ENCODE measurements at regions not wholly inside any gene's neighbourhood (a gene's known extent, or its start where the extent isn't known, plus 50 kb on each side); places are given as distances from the start of the nearest gene placed in this dataset.

GRCh38 chr5:73352649-73353230, 95.8 kb downstream of the FOXD1 start:
- no peak for ATAC-seq

GRCh38 chr5:73352243-73352642, 96.3 kb downstream of the FOXD1 start:
- Mint-ChIP-seq H3K9me3 (peaks cover 19 to 48% (median 34%) of the 10 kb centered on the region in 9 donors), H3K4me3 (no peak overlapping the region), H3K27me3 (peaks cover 20 to 75% (median 39%) of the 10 kb centered on the region in 5 donors), H3K4me1 (no peaks in the 10 kb centered on the region), H3K36me3 (peaks cover 0 to 48% (median 13%) of the 10 kb centered on the region in 3 donors), H3K27ac (no peak overlapping the region)
- ATAC-seq (no peak), DNase-seq (no peak)
- POLR2A ChIA-PET, result no interaction called here

More at GRCh38 chr5:73352649-73353230, 95.8 kb downstream of the FOXD1 start:
- Mint-ChIP-seq H3K27me3 (peaks cover 25 to 80% (median 42%) of the 10 kb centered on the region in 5 donors), H3K27ac (no peak overlapping the region), H3K4me1 (no peaks in the 10 kb centered on the region), H3K9me3 (peaks cover 15 to 43% (median 30%) of the 10 kb centered on the region in 9 donors), H3K36me3 (peaks cover 0 to 43% (median 13%) of the 10 kb centered on the region in 3 donors), H3K4me3 (no peak overlapping the region)
- no peak for DNase-seq
- POLR2A ChIA-PET, result no interaction called here

- peaks cover 18 to 68% (median 33%) of the 10 kb centered on the region in 5 donors for H3K27me3 Mint-ChIP-seq
- no peak for ATAC-seq
- no peak for DNase-seq
- peaks cover 0 to 55% (median 13%) of the 10 kb centered on the region in 3 donors for H3K36me3 Mint-ChIP-seq
- H3K27ac Mint-ChIP-seq, result no peak overlapping the region
- POLR2A ChIA-PET, result no interaction called here
- H3K9me3 Mint-ChIP-seq, result peaks cover 23 to 55% (median 41%) of the 10 kb centered on the region in 9 donors
- H3K4me1 Mint-ChIP-seq, result no peaks in the 10 kb centered on the region
- H3K4me3 Mint-ChIP-seq, result no peak overlapping the region
Observed at GRCh38 chr5:73351593-73351992, 97.0 kb downstream of the FOXD1 start.

DNA sequence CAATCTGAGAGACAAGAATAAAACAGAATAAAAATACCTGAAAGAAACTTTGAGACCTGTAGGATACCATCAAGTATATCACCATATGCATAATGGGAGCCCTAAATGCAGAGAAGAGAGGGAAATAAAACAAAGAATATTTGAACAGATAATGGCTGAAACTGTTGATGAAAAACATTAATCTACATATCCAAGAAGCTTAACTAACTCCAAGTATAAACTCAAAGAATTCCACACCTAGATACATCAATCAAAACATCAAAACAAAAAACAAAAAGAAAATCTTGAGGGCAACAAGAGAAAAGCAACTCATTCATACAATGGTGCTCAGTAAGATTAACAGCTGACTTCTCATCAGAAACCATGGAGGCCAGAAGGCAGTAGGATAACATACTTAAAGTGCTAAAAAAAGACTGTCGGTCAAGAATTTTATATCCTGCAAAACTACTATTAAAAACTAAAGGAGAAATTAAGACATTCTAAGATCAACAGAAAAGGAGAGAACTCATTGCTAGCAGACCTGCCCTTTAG, 101.6 kb downstream of the FOXD1 start:
- DNase-seq, result no peak
- POLR2A ChIA-PET, result no interaction called here
- Mint-ChIP-seq H3K36me3 (peaks cover 0 to 75% (median 20%) of the 10 kb centered on the region in 3 donors), H3K27me3 (peaks cover 18 to 72% (median 39%) of the 10 kb centered on the region in 5 donors), H3K27ac (no peak overlapping the region), H3K9me3 (peaks cover 21 to 68% (median 47%) of the 10 kb centered on the region in 9 donors), H3K4me3 (no peak overlapping the region), H3K4me1 (no peaks in the 10 kb centered on the region)
- no peak for ATAC-seq

DNA sequence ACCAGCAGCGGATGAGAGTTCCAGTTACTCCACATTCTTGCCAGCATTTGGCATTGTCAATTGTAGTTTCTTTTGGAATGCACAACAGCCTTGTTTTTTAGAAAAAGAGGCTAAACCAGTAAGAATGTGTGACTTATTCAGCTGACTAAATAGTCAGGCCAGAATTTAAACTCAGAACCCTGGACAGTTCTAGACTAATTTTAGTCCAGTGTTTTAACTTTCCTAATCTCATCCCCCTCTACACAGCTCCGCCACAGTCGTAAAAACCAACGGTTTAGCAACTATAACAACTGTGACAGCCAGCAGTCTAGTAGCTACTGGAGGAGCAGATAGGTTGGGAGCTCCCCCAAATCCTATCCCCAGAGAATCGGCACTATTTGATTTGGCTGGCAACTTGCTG, 103.7 kb downstream of the FOXD1 start:
- peaks cover 24 to 78% (median 47%) of the 10 kb centered on the region in 5 donors for H3K27me3 Mint-ChIP-seq
- no peak overlapping the region for H3K27ac Mint-ChIP-seq
- H3K4me3 Mint-ChIP-seq, result no peak overlapping the region
- DNase-seq (no peak), ATAC-seq (no peak)
- POLR2A ChIA-PET, result no interaction called here
- H3K4me1 Mint-ChIP-seq, result no peaks in the 10 kb centered on the region
- peaks cover 0 to 57% (median 14%) of the 10 kb centered on the region in 3 donors for H3K36me3 Mint-ChIP-seq
- peaks cover 8 to 48% (median 39%) of the 10 kb centered on the region in 9 donors for H3K9me3 Mint-ChIP-seq

DNA sequence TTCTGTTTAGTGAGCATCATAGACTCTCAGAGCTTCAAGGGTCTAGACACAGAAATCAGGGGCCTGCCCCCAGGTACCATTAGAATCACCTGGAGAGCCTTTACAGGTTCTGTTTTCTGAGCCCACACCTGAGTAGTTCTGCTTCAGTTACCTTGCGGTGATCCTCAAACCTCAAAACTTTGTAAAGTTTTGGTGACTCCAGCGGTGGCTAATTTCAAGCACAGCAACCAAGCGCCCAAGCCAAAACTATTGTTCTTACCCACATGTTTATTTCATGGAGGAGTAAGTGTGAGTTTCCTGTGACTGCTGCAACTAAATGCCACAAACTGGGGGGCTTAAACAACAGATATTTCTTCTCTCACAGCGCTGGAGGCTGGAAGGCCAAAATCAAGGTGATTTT, 108.9 kb downstream of the FOXD1 start:
- H3K27me3 Mint-ChIP-seq, result peaks cover 31 to 92% (median 46%) of the 10 kb centered on the region in 5 donors
- ATAC-seq, result no peak

GRCh38 chr5:73339051-73339575, 109.5 kb downstream of the FOXD1 start:
- H3K9me3 Mint-ChIP-seq, result peaks cover 0 to 5% (median 0%) of the 10 kb centered on the region in 9 donors
- ATAC-seq (no peak), DNase-seq (no peak)
- POLR2A ChIA-PET, result no interaction called here
- peaks cover 27 to 97% (median 46%) of the 10 kb centered on the region in 5 donors for H3K27me3 Mint-ChIP-seq
- H3K27ac Mint-ChIP-seq, result no peak overlapping the region
- peaks cover 0 to 6% (median 0%) of the 10 kb centered on the region in 3 donors for H3K36me3 Mint-ChIP-seq
- no peak overlapping the region for H3K4me3 Mint-ChIP-seq
- no peaks in the 10 kb centered on the region for H3K4me1 Mint-ChIP-seq

More for the DNA sequence above, 108.9 kb downstream of the FOXD1 start:
- H3K9me3 Mint-ChIP-seq, result peaks cover 0 to 5% (median 0%) of the 10 kb centered on the region in 9 donors
- no peak overlapping the region for H3K4me3 Mint-ChIP-seq
- H3K27ac Mint-ChIP-seq, result no peak overlapping the region
- no peak for DNase-seq
- no peaks in the 10 kb centered on the region for H3K4me1 Mint-ChIP-seq
- peaks cover 0 to 8% (median 0%) of the 10 kb centered on the region in 3 donors for H3K36me3 Mint-ChIP-seq
- POLR2A ChIA-PET, result no interaction called here

DNA sequence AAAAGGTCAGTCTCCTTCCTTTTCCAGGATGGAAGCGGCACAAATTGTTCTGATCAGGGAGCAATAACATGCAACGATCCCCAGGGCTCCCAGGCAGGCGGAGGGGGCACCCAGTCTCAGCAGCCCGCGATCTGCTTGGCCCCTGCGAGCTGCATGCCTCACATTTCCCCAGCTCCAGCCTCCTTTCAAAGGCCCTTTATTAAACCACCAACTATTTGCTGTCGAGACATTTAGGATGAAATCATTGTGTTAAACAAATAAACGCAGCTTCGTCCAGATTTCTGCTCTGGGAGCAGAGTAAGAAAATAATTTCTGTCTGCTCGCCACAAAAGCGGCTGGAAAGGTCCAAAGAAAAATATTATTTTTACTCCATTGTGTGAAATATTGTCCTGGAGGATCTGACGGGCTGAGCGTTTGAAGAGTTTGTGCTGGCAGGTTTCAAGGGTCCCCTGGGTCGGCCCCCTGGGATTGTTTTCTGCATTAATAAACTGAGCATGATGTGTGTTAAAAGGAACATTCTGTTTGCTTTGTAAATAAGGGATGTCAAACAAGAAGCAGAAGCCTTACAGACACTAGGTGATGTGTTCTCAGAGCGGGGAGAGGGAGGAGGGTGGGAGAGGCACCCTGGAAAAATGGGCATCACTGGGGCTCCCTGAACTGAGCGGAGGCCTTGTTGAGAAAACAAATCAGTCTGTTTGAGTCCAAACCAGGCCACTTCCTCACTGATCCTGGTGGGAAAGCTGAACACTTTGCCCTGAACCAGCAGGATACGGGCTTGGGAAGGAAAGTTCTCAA, 110.1 kb downstream of the FOXD1 start:
- POLR2A ChIA-PET, result no interaction called here
- Mint-ChIP-seq H3K36me3 (peaks cover 0 to 4% (median 0%) of the 10 kb centered on the region in 3 donors), H3K27ac (no peak overlapping the region), H3K4me1 (no peaks in the 10 kb centered on the region), H3K4me3 (no peak overlapping the region), H3K27me3 (peaks cover 29 to 99% (median 52%) of the 10 kb centered on the region in 5 donors), H3K9me3 (peaks cover 0 to 7% (median 0%) of the 10 kb centered on the region in 9 donors)
- ATAC-seq, result no peak
- DNase-seq, result no peak

GRCh38 chr5:73337586-73338255, 110.9 kb downstream of the FOXD1 start:
- no peak for ATAC-seq
- Mint-ChIP-seq H3K4me1 (no peaks in the 10 kb centered on the region), H3K27ac (no peak overlapping the region), H3K27me3 (peaks cover 26 to 99% (median 53%) of the 10 kb centered on the region in 5 donors), H3K4me3 (no peak overlapping the region), H3K9me3 (peaks cover 0 to 11% (median 1%) of the 10 kb centered on the region in 9 donors), H3K36me3 (peaks cover 0 to under 1% (median 0%) of the 10 kb centered on the region in 3 donors)
- no peak for DNase-seq
- POLR2A ChIA-PET, result no interaction called here

DNA sequence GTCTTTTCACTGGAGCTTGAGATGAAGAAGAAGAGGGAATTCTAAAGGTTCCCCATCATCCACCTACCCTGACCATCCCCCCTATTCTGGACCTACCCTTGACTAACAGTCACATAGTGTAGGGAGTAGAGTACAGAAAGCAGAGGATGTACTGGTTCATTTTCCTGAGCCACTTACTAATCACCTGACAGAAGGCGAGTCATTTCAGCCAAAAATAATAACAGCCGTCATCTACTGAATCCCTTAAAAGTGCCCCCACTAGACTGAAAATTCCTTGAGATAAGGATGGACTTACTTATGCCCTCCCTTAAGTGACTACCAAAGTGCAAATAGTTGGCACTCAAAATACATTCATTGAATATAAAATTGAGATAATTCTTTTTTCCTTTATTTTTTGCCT, 112.2 kb downstream of the FOXD1 start:
- H3K27ac Mint-ChIP-seq, result no peak overlapping the region
- no peak overlapping the region for H3K4me3 Mint-ChIP-seq
- H3K36me3 Mint-ChIP-seq, result peaks cover 3 to 10% (median 6%) of the 10 kb centered on the region in 3 donors
- H3K9me3 Mint-ChIP-seq, result peaks cover 5 to 24% (median 10%) of the 10 kb centered on the region in 9 donors
- H3K27me3 Mint-ChIP-seq, result peaks cover 32 to 99% (median 50%) of the 10 kb centered on the region in 5 donors
- DNase-seq (no peak), ATAC-seq (no peak)
- H3K4me1 Mint-ChIP-seq, result no peaks in the 10 kb centered on the region
- POLR2A ChIA-PET, result no interaction called here

GRCh38 chr5:73333944-73334703, 114.5 kb downstream of the FOXD1 start:
- peaks cover 7 to 33% (median 25%) of the 10 kb centered on the region in 9 donors for H3K9me3 Mint-ChIP-seq
- H3K27ac Mint-ChIP-seq, result no peak overlapping the region
- DNase-seq (no peak), ATAC-seq (no peak)
- no peak overlapping the region for H3K4me3 Mint-ChIP-seq
- peaks cover 23 to 98% (median 43%) of the 10 kb centered on the region in 5 donors for H3K27me3 Mint-ChIP-seq
- H3K36me3 Mint-ChIP-seq, result peaks cover 3 to 22% (median 6%) of the 10 kb centered on the region in 3 donors
- no peaks in the 10 kb centered on the region for H3K4me1 Mint-ChIP-seq
- POLR2A ChIA-PET, result no interaction called here

DNA sequence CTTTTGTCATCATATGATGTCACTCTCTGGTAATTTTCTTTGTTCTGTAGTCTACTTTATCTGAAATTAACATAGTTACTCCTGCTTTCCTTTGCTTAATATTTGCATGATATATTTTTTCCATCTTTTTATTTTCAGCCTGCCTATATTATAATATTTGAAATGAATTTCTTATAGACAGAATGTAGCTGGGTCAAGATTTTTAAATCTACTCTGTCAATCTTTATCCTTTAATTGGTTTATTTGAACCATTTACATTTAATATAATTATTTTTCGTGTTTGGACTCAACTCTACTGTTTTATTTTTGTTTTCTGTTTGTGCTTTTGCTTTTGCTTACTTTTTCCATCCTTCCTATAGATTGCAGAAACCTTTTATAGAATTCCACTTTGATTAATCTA, 118.0 kb downstream of the FOXD1 start:
- H3K4me3 Mint-ChIP-seq, result no peak overlapping the region
- H3K4me1 Mint-ChIP-seq, result no peaks in the 10 kb centered on the region
- no peak for ATAC-seq
- H3K27ac Mint-ChIP-seq, result no peak overlapping the region
- H3K27me3 Mint-ChIP-seq, result peaks cover 20 to 78% (median 22%) of the 10 kb centered on the region in 5 donors
- POLR2A ChIA-PET, result no interaction called here
- no peak for DNase-seq
- H3K9me3 Mint-ChIP-seq, result peaks cover 7 to 30% (median 25%) of the 10 kb centered on the region in 9 donors
- peaks cover 3 to 22% (median 6%) of the 10 kb centered on the region in 3 donors for H3K36me3 Mint-ChIP-seq

Data from naive thymus-derived CD8-positive, alpha-beta T cell (primary cell).